ENCODE measurements at regions not wholly inside any gene's neighbourhood (a gene's known extent, or its start where the extent isn't known, plus 50 kb on each side); places are given as distances from the start of the nearest gene placed in this dataset.
"Not testable (repeated sequence)": the region's sequence is repeated elsewhere in the genome, so short reads cannot be mapped to it uniquely, and the experiment has no call there.

GRCh38 chr5:12586406-12586805, 682.2 kb upstream of the CTNND2 start:
- H3K79me2 ChIP-seq (ENCODE audit: control insufficient read depth, insufficient read depth, low read length): no peaks in the 10 kb centered on the region

DNA sequence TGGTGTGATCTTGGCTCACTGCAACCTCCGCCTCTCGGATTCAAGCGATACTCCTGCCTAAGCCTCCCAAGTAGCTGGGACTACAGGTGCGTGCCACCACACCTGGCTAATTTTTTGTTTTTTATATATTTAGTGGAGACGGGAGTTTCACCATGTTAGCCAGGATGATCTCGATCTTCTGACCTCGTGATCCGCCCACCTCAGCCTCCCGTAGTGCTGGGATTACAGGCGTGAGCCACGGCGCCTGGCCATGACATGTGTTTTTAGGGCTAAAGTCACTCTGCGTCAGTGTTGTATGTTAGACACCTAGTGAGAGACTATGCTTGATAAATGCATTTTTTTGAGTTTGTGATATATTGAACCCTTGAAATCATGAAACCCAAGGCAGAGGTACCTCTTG, 674.6 kb upstream of the CTNND2 start:
- H3K4me2 ChIP-seq (ENCODE audit: extremely low read depth, insufficient read depth, low read length); H3K4me3 ChIP-seq (replicated peaks in 1 of 4; ENCODE audit: control extremely low read depth in 1 of 4, insufficient read depth in 1 of 4, low read depth in 3 of 4, low read length in 4 of 4); DNase-seq (ENCODE audit: low read depth in 2 of 2); H3K4me1 ChIP-seq (ENCODE audit: control insufficient read depth, extremely low read depth, insufficient read depth, low read length); H3K79me2 ChIP-seq (ENCODE audit: control insufficient read depth, insufficient read depth, low read length); H3K9ac ChIP-seq (ENCODE audit: insufficient read depth, low read length); H4K20me1 ChIP-seq (ENCODE audit: control insufficient read depth, extremely low read depth, insufficient read depth, low read length); H3K27me3 ChIP-seq (ENCODE audit: control insufficient read depth, insufficient read depth, low read length); H3K36me3 ChIP-seq (ENCODE audit: control insufficient read depth, insufficient read depth, low read length); H3K27ac ChIP-seq (ENCODE audit: insufficient read depth, low read length); H3K9me3 ChIP-seq (ENCODE audit: control insufficient read depth, insufficient read depth, low read depth, low read length); H2AFZ ChIP-seq (ENCODE audit: low read length): not testable (repeated sequence)

More at GRCh38 chr5:12586406-12586805, 682.2 kb upstream of the CTNND2 start:
- Histone ChIP-seq H3K27me3 (ENCODE audit: control insufficient read depth, insufficient read depth, low read length) (no peaks in the 10 kb centered on the region), H2AFZ (ENCODE audit: low read length) (no peak overlapping the region), H3K36me3 (ENCODE audit: control insufficient read depth, insufficient read depth, low read length) (no peaks in the 10 kb centered on the region), H3K4me3 (replicated peaks in 1 of 4; ENCODE audit: control extremely low read depth in 1 of 4, insufficient read depth in 1 of 4, low read depth in 3 of 4, low read length in 4 of 4) (no peak overlapping the region), H3K4me2 (ENCODE audit: extremely low read depth, insufficient read depth, low read length) (no peak overlapping the region), H4K20me1 (ENCODE audit: control insufficient read depth, extremely low read depth, insufficient read depth, low read length) (no peaks in the 10 kb centered on the region), H3K9me3 (ENCODE audit: control insufficient read depth, insufficient read depth, low read depth, low read length) (no peaks in the 10 kb centered on the region), H3K4me1 (ENCODE audit: control insufficient read depth, extremely low read depth, insufficient read depth, low read length) (no peaks in the 10 kb centered on the region), H3K9ac (ENCODE audit: insufficient read depth, low read length) (no peak overlapping the region), H3K27ac (ENCODE audit: insufficient read depth, low read length) (no peak overlapping the region)
- TF ChIP-seq EZH2 (IDR thresholded peaks at IDR 0.05; ENCODE audit: low read length, missing control alignments) (no peak), CTCF (conservative IDR thresholded peaks at IDR 0.05 in 1 of 2, IDR thresholded peaks at IDR 0.05 in 1 of 2; ENCODE audit: low read depth in 1 of 2, low read length in 2 of 2) (no peak)
- DNase-seq (ENCODE audit: low read depth in 2 of 2): no peak

DNA sequence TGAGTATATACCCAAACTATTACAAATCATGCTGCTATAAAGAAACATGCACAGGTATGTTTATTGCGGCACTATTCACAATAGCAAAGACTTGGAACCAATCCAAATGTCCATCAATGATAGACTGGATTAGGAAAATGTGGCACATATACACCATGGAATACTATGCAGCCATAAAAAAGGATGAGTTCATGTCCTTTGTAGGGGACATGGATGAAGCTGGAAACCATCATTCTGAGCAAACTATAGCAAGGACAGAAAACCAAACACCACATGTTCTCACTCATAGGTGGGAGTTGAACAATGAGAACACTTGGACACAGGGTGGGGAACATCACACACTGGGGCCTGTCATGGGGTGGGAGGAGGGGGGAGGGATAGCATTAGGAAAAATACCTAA, 672.7 kb upstream of the CTNND2 start:
- not testable (repeated sequence) for H4K20me1 ChIP-seq (ENCODE audit: control insufficient read depth, extremely low read depth, insufficient read depth, low read length); H3K4me3 ChIP-seq (replicated peaks in 1 of 4; ENCODE audit: control extremely low read depth in 1 of 4, insufficient read depth in 1 of 4, low read depth in 3 of 4, low read length in 4 of 4); H3K9ac ChIP-seq (ENCODE audit: insufficient read depth, low read length); H3K27ac ChIP-seq (ENCODE audit: insufficient read depth, low read length); H3K9me3 ChIP-seq (ENCODE audit: control insufficient read depth, insufficient read depth, low read depth, low read length); H3K4me2 ChIP-seq (ENCODE audit: extremely low read depth, insufficient read depth, low read length); H3K27me3 ChIP-seq (ENCODE audit: control insufficient read depth, insufficient read depth, low read length); H3K79me2 ChIP-seq (ENCODE audit: control insufficient read depth, insufficient read depth, low read length); DNase-seq (ENCODE audit: low read depth in 2 of 2); H3K36me3 ChIP-seq (ENCODE audit: control insufficient read depth, insufficient read depth, low read length); H3K4me1 ChIP-seq (ENCODE audit: control insufficient read depth, extremely low read depth, insufficient read depth, low read length); H2AFZ ChIP-seq (ENCODE audit: low read length)

DNA sequence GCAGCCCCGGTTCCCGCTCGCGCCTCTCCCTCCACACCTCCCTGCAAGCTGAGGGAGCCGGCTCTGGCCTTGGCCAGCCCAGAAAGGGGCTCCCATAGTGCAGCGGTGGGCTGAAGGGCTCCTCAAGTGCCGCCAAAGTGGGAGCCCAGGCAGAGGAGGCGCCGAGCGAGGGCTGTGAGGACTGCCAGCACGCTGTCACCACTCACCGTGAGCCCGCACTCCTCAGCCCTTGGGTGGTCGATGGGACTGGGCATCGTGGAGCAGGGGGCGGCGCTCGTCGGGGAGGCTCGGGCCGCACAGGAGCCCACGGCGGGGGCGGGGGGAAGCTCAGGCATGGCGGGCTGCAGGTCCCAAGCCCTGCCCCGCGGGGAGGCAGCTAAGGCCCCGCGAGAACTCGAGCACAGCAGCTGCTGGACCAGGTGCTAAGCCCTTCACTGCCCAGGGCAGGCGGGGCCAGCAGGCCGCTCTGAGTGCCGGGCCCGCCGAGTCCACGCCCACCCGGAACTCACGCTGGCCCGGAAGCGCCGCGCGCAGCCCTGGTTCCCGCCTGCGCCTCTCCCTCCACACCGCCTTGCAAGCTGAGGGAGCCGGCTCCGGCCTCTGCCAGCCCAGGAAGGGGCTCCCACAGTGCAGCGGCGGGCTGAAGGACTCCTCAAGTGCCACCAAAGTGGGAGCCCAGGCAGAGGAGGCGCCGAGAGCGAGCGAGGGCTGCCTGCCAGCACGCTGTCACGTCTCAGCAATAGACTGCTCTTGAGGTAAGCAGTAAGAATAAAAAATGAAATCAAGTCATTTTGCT, 670.2 kb upstream of the CTNND2 start:
- not testable (repeated sequence) for H3K4me3 ChIP-seq (replicated peaks in 1 of 4; ENCODE audit: control extremely low read depth in 1 of 4, insufficient read depth in 1 of 4, low read depth in 3 of 4, low read length in 4 of 4); H3K4me2 ChIP-seq (ENCODE audit: extremely low read depth, insufficient read depth, low read length); H3K9me3 ChIP-seq (ENCODE audit: control insufficient read depth, insufficient read depth, low read depth, low read length); DNase-seq (ENCODE audit: low read depth in 2 of 2); H3K27ac ChIP-seq (ENCODE audit: insufficient read depth, low read length); H3K36me3 ChIP-seq (ENCODE audit: control insufficient read depth, insufficient read depth, low read length); H2AFZ ChIP-seq (ENCODE audit: low read length); H3K27me3 ChIP-seq (ENCODE audit: control insufficient read depth, insufficient read depth, low read length); H3K4me1 ChIP-seq (ENCODE audit: control insufficient read depth, extremely low read depth, insufficient read depth, low read length); H3K79me2 ChIP-seq (ENCODE audit: control insufficient read depth, insufficient read depth, low read length); H3K9ac ChIP-seq (ENCODE audit: insufficient read depth, low read length); H4K20me1 ChIP-seq (ENCODE audit: control insufficient read depth, extremely low read depth, insufficient read depth, low read length)

DNA sequence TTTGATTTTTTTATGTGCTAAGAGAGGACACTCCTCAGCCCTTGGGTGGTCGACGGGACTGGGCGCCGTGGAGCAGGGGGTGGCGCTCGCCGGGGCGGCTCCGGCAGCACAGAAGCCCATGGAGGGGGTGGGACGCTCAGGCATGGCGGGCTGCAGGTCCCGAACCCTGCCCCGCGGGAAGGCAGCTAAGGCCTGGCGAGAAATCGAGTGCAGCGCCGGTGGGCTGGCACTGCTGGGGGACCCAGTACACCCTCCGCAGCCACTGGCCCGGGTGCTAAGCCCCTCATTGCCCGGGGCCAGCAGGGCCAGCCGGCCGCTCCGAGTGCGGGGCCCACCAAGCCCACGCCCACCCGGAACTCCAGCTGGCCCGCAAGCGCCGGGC, 669.7 kb upstream of the CTNND2 start:
- H3K79me2 ChIP-seq (ENCODE audit: control insufficient read depth, insufficient read depth, low read length); H3K4me3 ChIP-seq (replicated peaks in 1 of 4; ENCODE audit: control extremely low read depth in 1 of 4, insufficient read depth in 1 of 4, low read depth in 3 of 4, low read length in 4 of 4); H3K27ac ChIP-seq (ENCODE audit: insufficient read depth, low read length); H3K36me3 ChIP-seq (ENCODE audit: control insufficient read depth, insufficient read depth, low read length); H3K4me1 ChIP-seq (ENCODE audit: control insufficient read depth, extremely low read depth, insufficient read depth, low read length); H2AFZ ChIP-seq (ENCODE audit: low read length); H3K27me3 ChIP-seq (ENCODE audit: control insufficient read depth, insufficient read depth, low read length); H4K20me1 ChIP-seq (ENCODE audit: control insufficient read depth, extremely low read depth, insufficient read depth, low read length); H3K4me2 ChIP-seq (ENCODE audit: extremely low read depth, insufficient read depth, low read length); H3K9me3 ChIP-seq (ENCODE audit: control insufficient read depth, insufficient read depth, low read depth, low read length); DNase-seq (ENCODE audit: low read depth in 2 of 2); H3K9ac ChIP-seq (ENCODE audit: insufficient read depth, low read length): not testable (repeated sequence)

Data from fibroblast of lung (primary cell).